Lower leg skin (tissue), 3 donors: ENCODE measurements at regions not wholly inside any gene's neighbourhood (a gene's known extent, or its start where the extent isn't known, plus 50 kb on each side); places are given as distances from the start of the nearest gene placed in this dataset.

Experiments
- POLR2A ChIP-seq, 2 donors: fragments of 450-650 bp; IDR thresholded peaks; one replicate each; pipeline ENCODE4 v1.6.1; 2016 to 2017; ENCODE audit warnings: antibody characterized with exemption in 2 of 2, mild to moderate bottlenecking in 1 of 2, moderate library complexity in 1 of 2
- TF ChIP-seq, protein P1 (sequence below), 3 donors: fragments of 450-650 bp; IDR thresholded peaks; one replicate each; pipeline ENCODE4 v1.5.1; 2016; ENCODE audit warnings: antibody characterized with exemption in 3 of 3, mild to moderate bottlenecking in 3 of 3, moderate library complexity in 2 of 3

DNA sequence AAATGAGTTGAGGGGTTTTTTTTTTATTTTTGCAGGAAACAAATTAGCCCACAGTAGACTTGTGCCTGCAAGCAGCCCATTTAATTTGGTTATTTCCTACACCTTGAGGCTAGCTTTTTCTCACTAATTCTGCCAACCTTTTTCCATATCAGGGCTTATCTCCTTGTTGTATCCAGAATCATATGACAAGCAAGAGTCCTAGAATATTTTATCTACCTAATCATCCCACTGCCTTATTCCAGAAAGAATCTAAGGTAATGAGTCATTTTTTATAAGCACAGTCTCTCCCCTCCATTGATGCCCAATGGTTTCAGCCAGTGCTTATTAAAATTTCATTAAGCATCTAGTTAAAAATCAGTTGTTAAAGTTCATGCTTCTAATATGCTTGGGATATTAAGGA lies 324.1 kb downstream of the BARHL2 start:
- TF ChIP-seq, protein P1, sequence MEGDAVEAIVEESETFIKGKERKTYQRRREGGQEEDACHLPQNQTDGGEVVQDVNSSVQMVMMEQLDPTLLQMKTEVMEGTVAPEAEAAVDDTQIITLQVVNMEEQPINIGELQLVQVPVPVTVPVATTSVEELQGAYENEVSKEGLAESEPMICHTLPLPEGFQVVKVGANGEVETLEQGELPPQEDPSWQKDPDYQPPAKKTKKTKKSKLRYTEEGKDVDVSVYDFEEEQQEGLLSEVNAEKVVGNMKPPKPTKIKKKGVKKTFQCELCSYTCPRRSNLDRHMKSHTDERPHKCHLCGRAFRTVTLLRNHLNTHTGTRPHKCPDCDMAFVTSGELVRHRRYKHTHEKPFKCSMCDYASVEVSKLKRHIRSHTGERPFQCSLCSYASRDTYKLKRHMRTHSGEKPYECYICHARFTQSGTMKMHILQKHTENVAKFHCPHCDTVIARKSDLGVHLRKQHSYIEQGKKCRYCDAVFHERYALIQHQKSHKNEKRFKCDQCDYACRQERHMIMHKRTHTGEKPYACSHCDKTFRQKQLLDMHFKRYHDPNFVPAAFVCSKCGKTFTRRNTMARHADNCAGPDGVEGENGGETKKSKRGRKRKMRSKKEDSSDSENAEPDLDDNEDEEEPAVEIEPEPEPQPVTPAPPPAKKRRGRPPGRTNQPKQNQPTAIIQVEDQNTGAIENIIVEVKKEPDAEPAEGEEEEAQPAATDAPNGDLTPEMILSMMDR (IDR thresholded peaks at IDR 0.05): no peak
- no peak for TF ChIP-seq POLR2A (IDR thresholded peaks at IDR 0.05)
